ENCODE measurements at regions not wholly inside any gene's neighbourhood (a gene's known extent, or its start where the extent isn't known, plus 50 kb on each side); places are given as distances from the start of the nearest gene placed in this dataset.

GRCh38 chr12:24708718-24709117 is 240.2 kb downstream of the BCAT1 start:
- in situ Hi-C loops (cut with MboI; ENCODE audit: low sequenced_read_pairs) (no loop called here), intact Hi-C loops (cut with micrococcal nuclease) (no loop called here), dilution Hi-C loops (cut with HindIII; ENCODE audit: low sequenced_read_pairs, unreplicated experiment) (no loop called here)
- no peak overlapping the region for H3K27ac ChIP-seq (ENCODE audit: insufficient read depth, low read length)
- H3K23ac ChIP-seq (ENCODE audit: low read depth, low read length) = no peak overlapping the region
- no peaks in the 10 kb centered on the region for H3K36me3 ChIP-seq (ENCODE audit: control insufficient read depth, insufficient read depth, low read length)
- H3K9me1 ChIP-seq (ENCODE audit: insufficient read depth, low read length) = no peaks in the 10 kb centered on the region
- H2AK5ac ChIP-seq (ENCODE audit: low read depth, low read length) = no peak overlapping the region
- no peak overlapping the region for H2AK9ac ChIP-seq (replicated peaks; ENCODE audit: low read depth, low read length, poor library complexity)
- DNase-seq (no peak), ATAC-seq (ENCODE audit: low read depth) (no peak)
- H4K20me1 ChIP-seq (ENCODE audit: insufficient read depth, low read length) = no peaks in the 10 kb centered on the region
- no peaks in the 10 kb centered on the region for H3K9me3 ChIP-seq (ENCODE audit: control insufficient read depth, insufficient read depth, low read length)
- POLR2A ChIA-PET (ENCODE audit: unreplicated experiment) = no interaction called here
- H4K8ac ChIP-seq (ENCODE audit: low read depth in 2 of 2, low read length in 2 of 2) = no peak overlapping the region
- no peak overlapping the region for H3K4me3 ChIP-seq (ENCODE audit: insufficient read depth, low read depth, low read length)
- H4K91ac ChIP-seq (ENCODE audit: insufficient read depth, low read depth, low read length) = no peak overlapping the region
- H2BK5ac ChIP-seq (ENCODE audit: low read depth, low read length, poor library complexity, severe bottlenecking) = no peak overlapping the region
- no peak overlapping the region for H2AFZ ChIP-seq (replicated peaks; ENCODE audit: low read length, poor library complexity)
- BruUV-seq (replicated peaks) = no TSS peak
- no peaks in the 10 kb centered on the region for H3K79me1 ChIP-seq (ENCODE audit: low read depth in 1 of 2, low read length in 2 of 2)
- TF ChIP-seq NFE2L2 (IDR thresholded peaks at IDR 0.05; ENCODE audit: low read depth, low read length) = no peak
- no peak for TF ChIP-seq RAD21 (IDR thresholded peaks at IDR 0.05; ENCODE audit: low read length)
- TF ChIP-seq MAZ (IDR thresholded peaks at IDR 0.05; ENCODE audit: borderline replicate concordance, low read depth, low read length) = no peak
- no peak for TF ChIP-seq MAFK (IDR thresholded peaks at IDR 0.05; ENCODE audit: low read depth, low read length)
- no peak for TF ChIP-seq BHLHE40 (IDR thresholded peaks at IDR 0.05; ENCODE audit: low read depth, low read length)
- no peak for TF ChIP-seq CHD1 (IDR thresholded peaks at IDR 0.05; ENCODE audit: low read depth, low read length)
- TF ChIP-seq USF2 (IDR thresholded peaks at IDR 0.05; ENCODE audit: low read depth, low read length) = no peak
- no peak for TF ChIP-seq CEBPB (IDR thresholded peaks at IDR 0.05; ENCODE audit: low read depth, low read length)
- TF ChIP-seq MXI1 (IDR thresholded peaks at IDR 0.05; ENCODE audit: borderline replicate concordance, low read depth, low read length) = no peak
- TF ChIP-seq POLR2A (IDR thresholded peaks at IDR 0.05; ENCODE audit: low read depth, low read length) = no peak
- no peak for TF ChIP-seq RFX5 (IDR thresholded peaks at IDR 0.05; ENCODE audit: low read depth, low read length)
- TF ChIP-seq CTCF (conservative IDR thresholded peaks at IDR 0.05; ENCODE audit: low read depth, low read length) = no peak
- TF ChIP-seq FOS (IDR thresholded peaks at IDR 0.05; ENCODE audit: low read depth, low read length) = no peak
- no peak for TF ChIP-seq ELK1 (IDR thresholded peaks at IDR 0.05; ENCODE audit: borderline replicate concordance, low read depth, low read length)
- TF ChIP-seq RCOR1 (IDR thresholded peaks at IDR 0.05; ENCODE audit: insufficient replicate concordance, low read length) = no peak
- no peak overlapping the region for H4K5ac ChIP-seq (ENCODE audit: low read depth, low read length)
- H3K9ac ChIP-seq (ENCODE audit: low read depth, low read length) = no peak overlapping the region
- WGBS, 2 experiments (ENCODE audit: extremely low coverage in 2 of 2, insufficient read length in 1 of 2) = 93% methylated on average over 2 of the region's 2 CpGs; no CpG with 5 or more reads in 1 of the 2 experiments
- H2BK20ac ChIP-seq (ENCODE audit: low read depth, low read length) = no peak overlapping the region
- no peak overlapping the region for H3K18ac ChIP-seq (ENCODE audit: low read depth, low read length)
- no peak overlapping the region for H2BK15ac ChIP-seq (ENCODE audit: low read depth, low read length)
- H3K4me2 ChIP-seq (ENCODE audit: low read depth, low read length) = no peak overlapping the region
- no peak overlapping the region for H3K4ac ChIP-seq (ENCODE audit: low read depth, low read length)
- no peak overlapping the region for H2BK120ac ChIP-seq (ENCODE audit: low read depth, low read length)
- CTCF ChIA-PET = no interaction called here
- H3K14ac ChIP-seq (replicated peaks; ENCODE audit: low read depth, low read length) = 0 out of 2 replicates have a peak overlapping the region, but pooled peaks have one; percentile 36
- H3K27me3 ChIP-seq (ENCODE audit: control insufficient read depth, insufficient read depth, low read length) = no peaks in the 10 kb centered on the region
- no peaks in the 10 kb centered on the region; the same call in 1 of the 2 replicates for H3K4me1 ChIP-seq (ENCODE audit: control insufficient read depth, insufficient read depth, low read length)
- no peak overlapping the region for H3K56ac ChIP-seq (ENCODE audit: extremely low read depth, insufficient read depth, low read length)

Data from IMR-90 (cell line).